ENCODE measurements at regions not wholly inside any gene's neighbourhood (a gene's known extent, or its start where the extent isn't known, plus 50 kb on each side); places are given as distances from the start of the nearest gene placed in this dataset.

DNA sequence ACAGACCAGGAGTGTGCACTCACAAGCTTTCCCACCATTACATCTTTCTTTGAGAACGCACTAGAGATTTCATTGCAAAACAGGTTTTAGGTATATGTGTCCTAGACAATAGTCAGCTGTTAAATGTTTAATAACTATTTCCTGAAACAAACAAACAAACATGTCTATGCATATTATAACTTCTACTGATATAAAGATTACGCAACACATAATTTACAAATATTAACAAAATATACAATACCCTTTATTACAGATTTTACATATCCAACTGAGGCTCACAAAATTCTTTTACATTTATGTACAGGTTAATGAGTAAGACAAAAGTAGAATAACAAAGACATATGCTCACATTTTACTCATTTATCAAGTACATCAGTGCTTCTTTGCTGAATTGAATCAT lies 1554.0 kb upstream of the PCDH10 start:
- TF ChIP-seq, protein P1, sequence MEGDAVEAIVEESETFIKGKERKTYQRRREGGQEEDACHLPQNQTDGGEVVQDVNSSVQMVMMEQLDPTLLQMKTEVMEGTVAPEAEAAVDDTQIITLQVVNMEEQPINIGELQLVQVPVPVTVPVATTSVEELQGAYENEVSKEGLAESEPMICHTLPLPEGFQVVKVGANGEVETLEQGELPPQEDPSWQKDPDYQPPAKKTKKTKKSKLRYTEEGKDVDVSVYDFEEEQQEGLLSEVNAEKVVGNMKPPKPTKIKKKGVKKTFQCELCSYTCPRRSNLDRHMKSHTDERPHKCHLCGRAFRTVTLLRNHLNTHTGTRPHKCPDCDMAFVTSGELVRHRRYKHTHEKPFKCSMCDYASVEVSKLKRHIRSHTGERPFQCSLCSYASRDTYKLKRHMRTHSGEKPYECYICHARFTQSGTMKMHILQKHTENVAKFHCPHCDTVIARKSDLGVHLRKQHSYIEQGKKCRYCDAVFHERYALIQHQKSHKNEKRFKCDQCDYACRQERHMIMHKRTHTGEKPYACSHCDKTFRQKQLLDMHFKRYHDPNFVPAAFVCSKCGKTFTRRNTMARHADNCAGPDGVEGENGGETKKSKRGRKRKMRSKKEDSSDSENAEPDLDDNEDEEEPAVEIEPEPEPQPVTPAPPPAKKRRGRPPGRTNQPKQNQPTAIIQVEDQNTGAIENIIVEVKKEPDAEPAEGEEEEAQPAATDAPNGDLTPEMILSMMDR (IDR thresholded peaks at IDR 0.05), result no peak
- no peak for TF ChIP-seq POLR2A (IDR thresholded peaks at IDR 0.05)
